ENCODE measurements at regions not wholly inside any gene's neighbourhood (a gene's known extent, or its start where the extent isn't known, plus 50 kb on each side); places are given as distances from the start of the nearest gene placed in this dataset.

GRCh38 chr14:101350691-101351090 lies 210.6 kb upstream of the DIO3 start (continued):
- TF ChIP-seq ZBTB33 (IDR thresholded peaks at IDR 0.05; ENCODE audit: extremely low read depth, insufficient replicate concordance, low read length) (no peak), MAX (IDR thresholded peaks at IDR 0.05) (no peak), SIN3A (IDR thresholded peaks at IDR 0.05; ENCODE audit: low read depth) (no peak), RAD21 (IDR thresholded peaks at IDR 0.05; ENCODE audit: low read depth) (no peak), CTCF (IDR thresholded peaks at IDR 0.05 in 2 of 3, conservative IDR thresholded peaks at IDR 0.05 in 1 of 3; ENCODE audit: borderline replicate concordance in 1 of 3, insufficient read depth in 1 of 3, low read depth in 2 of 3, low read length in 2 of 3) (no peak), EZH2 (IDR thresholded peaks at IDR 0.05) (no peak)

- CTCF ChIA-PET = no interaction called here
- no peak overlapping the region for H3K4me3 ChIP-seq (replicated peaks in 1 of 2; ENCODE audit: low read depth in 1 of 2, low read length in 2 of 2)
- H3K79me2 ChIP-seq (ENCODE audit: insufficient read depth, low read length) = no peaks in the 10 kb centered on the region
- no TSS peak for BruUV-seq (replicated peaks)
- no peak overlapping the region for H3K4me2 ChIP-seq (ENCODE audit: low read length)
- RAD21 ChIA-PET (ENCODE audit: low non-redundant PET in 1 of 2, low total read pairs in 2 of 2, uncharacterized antibody in 2 of 2, unreplicated experiment in 2 of 2) = no interaction called here
- TF ChIP-seq TCF7L2 (IDR thresholded peaks at IDR 0.05; ENCODE audit: borderline replicate concordance, extremely low read depth, insufficient read depth, insufficient read length) (no peak), SIN3A (IDR thresholded peaks at IDR 0.05; ENCODE audit: low read depth) (no peak), ATF3 (IDR thresholded peaks at IDR 0.05) (no peak), ELF1 (IDR thresholded peaks at IDR 0.05; ENCODE audit: borderline replicate concordance, low read depth) (no peak), YY1 (IDR thresholded peaks at IDR 0.05; ENCODE audit: extremely low read depth, insufficient replicate concordance, low read depth, low read length) (no peak), SP1 (IDR thresholded peaks at IDR 0.05; ENCODE audit: low read depth) (no peak), CEBPB (IDR thresholded peaks at IDR 0.05; ENCODE audit: low read depth) (no peak), ZFX (IDR thresholded peaks at IDR 0.05) (no peak), CBX3 (IDR thresholded peaks at IDR 0.05; ENCODE audit: low read depth) (no peak), ZNF274 (IDR thresholded peaks at IDR 0.05; ENCODE audit: low read depth, low read length) (no peak), RAD21 (IDR thresholded peaks at IDR 0.05; ENCODE audit: low read depth) (no peak), MAX (IDR thresholded peaks at IDR 0.05) (no peak), JUND (IDR thresholded peaks at IDR 0.05) (no peak), EZH2 (IDR thresholded peaks at IDR 0.05) (no peak), SRF (IDR thresholded peaks at IDR 0.05; ENCODE audit: low read depth) (no peak)
- H4K20me1 ChIP-seq (ENCODE audit: insufficient read depth) = no peaks in the 10 kb centered on the region
- intact Hi-C loops (cut with micrococcal nuclease) = no loop called here
- no peaks in the 10 kb centered on the region for H3K9me2 ChIP-seq (ENCODE audit: insufficient read depth)
- DNase-seq (ENCODE audit: low read depth, low spot score) (no peak), ATAC-seq (no peak)
- H3K9me3 ChIP-seq (ENCODE audit: control insufficient read depth in 1 of 2, insufficient read depth in 1 of 2, low read depth in 1 of 2, low read length in 2 of 2) = no peaks in the 10 kb centered on the region
- H3K27ac ChIP-seq (ENCODE audit: low read depth, low read length) = no peak overlapping the region
- H3K36me3 ChIP-seq (ENCODE audit: control insufficient read depth in 1 of 2, insufficient read depth in 2 of 2, low read length in 2 of 2) = no peaks in the 10 kb centered on the region
- H3K27me3 ChIP-seq (ENCODE audit: insufficient read depth, low read length) = no peaks in the 10 kb centered on the region
- POLR2A ChIA-PET = no interaction called here
- H3K9ac ChIP-seq (ENCODE audit: low read length) = no peak overlapping the region
- no peaks in the 10 kb centered on the region; a peak in 1 of 4 replicates for H3K4me1 ChIP-seq (ENCODE audit: control insufficient read depth in 1 of 2, insufficient read depth in 2 of 2, low read length in 2 of 2)
- no peak overlapping the region for H2AFZ ChIP-seq (ENCODE audit: low read depth, low read length, poor library complexity, severe bottlenecking)
Observed at GRCh38 chr14:101351146-101351545, 210.1 kb upstream of the DIO3 start.
